ENCODE measurements at regions not wholly inside any gene's neighbourhood (a gene's known extent, or its start where the extent isn't known, plus 50 kb on each side); places are given as distances from the start of the nearest gene placed in this dataset.

DNA sequence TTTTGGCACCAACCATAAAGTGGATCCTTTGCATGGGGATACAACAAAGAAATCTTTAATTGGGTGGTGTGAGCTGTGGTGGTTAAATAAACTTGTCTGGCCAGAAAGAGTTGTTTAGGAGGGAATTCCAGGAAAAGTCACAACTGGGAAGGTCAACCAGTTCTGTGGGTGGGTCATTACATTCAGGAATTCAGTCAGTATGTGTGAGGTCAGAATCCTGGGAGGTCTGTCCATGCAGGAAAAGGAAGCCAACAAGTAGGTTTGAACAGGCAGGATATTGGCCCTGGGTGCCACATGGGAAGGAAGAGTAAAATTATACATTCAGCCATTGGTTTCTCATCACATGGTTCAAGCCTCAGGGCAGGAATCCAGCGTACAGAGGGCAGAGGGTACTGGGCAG is 162.3 kb upstream of the ADAMTS5 start:
- Histone ChIP-seq H3K4me1 (ENCODE audit: control insufficient read depth, low read length) (no peaks in the 10 kb centered on the region), H3K27me3 (ENCODE audit: control insufficient read depth, low read length) (no peaks in the 10 kb centered on the region), H3K9me3 (ENCODE audit: control insufficient read depth, insufficient read depth, low read length) (no peaks in the 10 kb centered on the region), H3K4me2 (ENCODE audit: low read length) (no peak overlapping the region), H4K20me1 (ENCODE audit: control insufficient read depth, insufficient read depth, low read depth, low read length) (no peaks in the 10 kb centered on the region), H3K9me2 (replicated peaks; ENCODE audit: control insufficient read depth, low read length) (no peaks in the 10 kb centered on the region), H3K27ac (ENCODE audit: low read depth, low read length) (no peak overlapping the region), H3F3A (ENCODE audit: control insufficient read depth, insufficient read depth) (no peaks in the 10 kb centered on the region), H3K79me2 (ENCODE audit: control insufficient read depth, low read length) (no peaks in the 10 kb centered on the region), H3K4me3 (ENCODE audit: low read length) (no peak overlapping the region), H3K36me3 (ENCODE audit: control insufficient read depth, low read length) (no peaks in the 10 kb centered on the region)
- TF ChIP-seq, protein P1, sequence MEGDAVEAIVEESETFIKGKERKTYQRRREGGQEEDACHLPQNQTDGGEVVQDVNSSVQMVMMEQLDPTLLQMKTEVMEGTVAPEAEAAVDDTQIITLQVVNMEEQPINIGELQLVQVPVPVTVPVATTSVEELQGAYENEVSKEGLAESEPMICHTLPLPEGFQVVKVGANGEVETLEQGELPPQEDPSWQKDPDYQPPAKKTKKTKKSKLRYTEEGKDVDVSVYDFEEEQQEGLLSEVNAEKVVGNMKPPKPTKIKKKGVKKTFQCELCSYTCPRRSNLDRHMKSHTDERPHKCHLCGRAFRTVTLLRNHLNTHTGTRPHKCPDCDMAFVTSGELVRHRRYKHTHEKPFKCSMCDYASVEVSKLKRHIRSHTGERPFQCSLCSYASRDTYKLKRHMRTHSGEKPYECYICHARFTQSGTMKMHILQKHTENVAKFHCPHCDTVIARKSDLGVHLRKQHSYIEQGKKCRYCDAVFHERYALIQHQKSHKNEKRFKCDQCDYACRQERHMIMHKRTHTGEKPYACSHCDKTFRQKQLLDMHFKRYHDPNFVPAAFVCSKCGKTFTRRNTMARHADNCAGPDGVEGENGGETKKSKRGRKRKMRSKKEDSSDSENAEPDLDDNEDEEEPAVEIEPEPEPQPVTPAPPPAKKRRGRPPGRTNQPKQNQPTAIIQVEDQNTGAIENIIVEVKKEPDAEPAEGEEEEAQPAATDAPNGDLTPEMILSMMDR (IDR thresholded peaks at IDR 0.05; ENCODE audit: low read depth, low read length, poor library complexity, severe bottlenecking), result no peak
- TF ChIP-seq EZH2phosphoT487 (IDR thresholded peaks at IDR 0.05; ENCODE audit: borderline replicate concordance, low read length), result no peak

- Histone ChIP-seq H3K9me3 (ENCODE audit: control insufficient read depth, insufficient read depth, low read length) (peaks cover 2% of the 10 kb centered on the region; the same call in 1 of the 2 replicates), H3K9me2 (replicated peaks; ENCODE audit: control insufficient read depth, low read length) (no peaks in the 10 kb centered on the region), H3K36me3 (ENCODE audit: control insufficient read depth, low read length) (no peaks in the 10 kb centered on the region), H3K79me2 (ENCODE audit: control insufficient read depth, low read length) (no peaks in the 10 kb centered on the region), H3K4me3 (ENCODE audit: low read length) (no peak overlapping the region), H3F3A (ENCODE audit: control insufficient read depth, insufficient read depth) (no peaks in the 10 kb centered on the region), H3K4me2 (ENCODE audit: low read length) (no peak overlapping the region), H3K27ac (ENCODE audit: low read depth, low read length) (no peak overlapping the region), H3K4me1 (ENCODE audit: control insufficient read depth, low read length) (no peaks in the 10 kb centered on the region), H4K20me1 (ENCODE audit: control insufficient read depth, insufficient read depth, low read depth, low read length) (no peaks in the 10 kb centered on the region), H3K27me3 (ENCODE audit: control insufficient read depth, low read length) (no peaks in the 10 kb centered on the region)
- TF ChIP-seq EZH2phosphoT487 (IDR thresholded peaks at IDR 0.05; ENCODE audit: borderline replicate concordance, low read length), result no peak
- TF ChIP-seq, protein P1 (IDR thresholded peaks at IDR 0.05; ENCODE audit: low read depth, low read length, poor library complexity, severe bottlenecking), result no peak
Observed at GRCh38 chr21:27126140-27126539, 159.3 kb upstream of the ADAMTS5 start.

- Histone ChIP-seq H3K79me2 (ENCODE audit: control insufficient read depth, low read length) (no peaks in the 10 kb centered on the region), H3K9me3 (ENCODE audit: control insufficient read depth, insufficient read depth, low read length) (peaks cover 2% of the 10 kb centered on the region; the same call in 1 of the 2 replicates), H3K27me3 (ENCODE audit: control insufficient read depth, low read length) (no peaks in the 10 kb centered on the region), H3K36me3 (ENCODE audit: control insufficient read depth, low read length) (no peaks in the 10 kb centered on the region), H3F3A (ENCODE audit: control insufficient read depth, insufficient read depth) (no peaks in the 10 kb centered on the region), H3K4me2 (ENCODE audit: low read length) (no peak overlapping the region), H3K9me2 (replicated peaks; ENCODE audit: control insufficient read depth, low read length) (no peaks in the 10 kb centered on the region), H4K20me1 (ENCODE audit: control insufficient read depth, insufficient read depth, low read depth, low read length) (no peaks in the 10 kb centered on the region), H3K4me3 (ENCODE audit: low read length) (no peak overlapping the region), H3K27ac (ENCODE audit: low read depth, low read length) (no peak overlapping the region), H3K4me1 (ENCODE audit: control insufficient read depth, low read length) (no peaks in the 10 kb centered on the region)
- no peak for TF ChIP-seq EZH2phosphoT487 (IDR thresholded peaks at IDR 0.05; ENCODE audit: borderline replicate concordance, low read length)
- TF ChIP-seq, protein P1 (IDR thresholded peaks at IDR 0.05; ENCODE audit: low read depth, low read length, poor library complexity, severe bottlenecking), result no peak
Observed at GRCh38 chr21:27122686-27123085, 155.8 kb upstream of the ADAMTS5 start.
